ENCODE measurements at regions not wholly inside any gene's neighbourhood (a gene's known extent, or its start where the extent isn't known, plus 50 kb on each side); places are given as distances from the start of the nearest gene placed in this dataset.

GRCh38 chr4:58477950-58478349 lies 1367.8 kb upstream of the IGFBP7 start:
- TF ChIP-seq CSRNP3 (CRISPR knock-in tag; IDR thresholded peaks at IDR 0.05) = no peak
- TF ChIP-seq, protein P1, sequence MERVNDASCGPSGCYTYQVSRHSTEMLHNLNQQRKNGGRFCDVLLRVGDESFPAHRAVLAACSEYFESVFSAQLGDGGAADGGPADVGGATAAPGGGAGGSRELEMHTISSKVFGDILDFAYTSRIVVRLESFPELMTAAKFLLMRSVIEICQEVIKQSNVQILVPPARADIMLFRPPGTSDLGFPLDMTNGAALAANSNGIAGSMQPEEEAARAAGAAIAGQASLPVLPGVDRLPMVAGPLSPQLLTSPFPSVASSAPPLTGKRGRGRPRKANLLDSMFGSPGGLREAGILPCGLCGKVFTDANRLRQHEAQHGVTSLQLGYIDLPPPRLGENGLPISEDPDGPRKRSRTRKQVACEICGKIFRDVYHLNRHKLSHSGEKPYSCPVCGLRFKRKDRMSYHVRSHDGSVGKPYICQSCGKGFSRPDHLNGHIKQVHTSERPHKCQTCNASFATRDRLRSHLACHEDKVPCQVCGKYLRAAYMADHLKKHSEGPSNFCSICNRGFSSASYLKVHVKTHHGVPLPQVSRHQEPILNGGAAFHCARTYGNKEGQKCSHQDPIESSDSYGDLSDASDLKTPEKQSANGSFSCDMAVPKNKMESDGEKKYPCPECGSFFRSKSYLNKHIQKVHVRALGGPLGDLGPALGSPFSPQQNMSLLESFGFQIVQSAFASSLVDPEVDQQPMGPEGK (CRISPR knock-in tag; IDR thresholded peaks at IDR 0.05; ENCODE audit: borderline replicate concordance) = no peak
- no peak for TF ChIP-seq TSHZ2 (CRISPR knock-in tag; IDR thresholded peaks at IDR 0.05)
- TF ChIP-seq, protein P2, sequence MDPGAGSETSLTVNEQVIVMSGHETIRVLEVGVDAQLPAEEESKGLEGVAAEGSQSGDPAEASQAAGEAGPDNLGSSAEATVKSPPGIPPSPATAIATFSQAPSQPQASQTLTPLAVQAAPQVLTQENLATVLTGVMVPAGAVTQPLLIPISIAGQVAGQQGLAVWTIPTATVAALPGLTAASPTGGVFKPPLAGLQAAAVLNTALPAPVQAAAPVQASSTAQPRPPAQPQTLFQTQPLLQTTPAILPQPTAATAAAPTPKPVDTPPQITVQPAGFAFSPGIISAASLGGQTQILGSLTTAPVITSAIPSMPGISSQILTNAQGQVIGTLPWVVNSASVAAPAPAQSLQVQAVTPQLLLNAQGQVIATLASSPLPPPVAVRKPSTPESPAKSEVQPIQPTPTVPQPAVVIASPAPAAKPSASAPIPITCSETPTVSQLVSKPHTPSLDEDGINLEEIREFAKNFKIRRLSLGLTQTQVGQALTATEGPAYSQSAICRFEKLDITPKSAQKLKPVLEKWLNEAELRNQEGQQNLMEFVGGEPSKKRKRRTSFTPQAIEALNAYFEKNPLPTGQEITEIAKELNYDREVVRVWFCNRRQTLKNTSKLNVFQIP (CRISPR knock-in tag; IDR thresholded peaks at IDR 0.05; ENCODE audit: borderline replicate concordance, low read depth) = no peak
- TF ChIP-seq ZNF8 (CRISPR knock-in tag; IDR thresholded peaks at IDR 0.05) = no peak
- no peak for TF ChIP-seq BACH2 (CRISPR knock-in tag; IDR thresholded peaks at IDR 0.05; ENCODE audit: borderline replicate concordance)
- no peak for TF ChIP-seq SNAI2 (CRISPR knock-in tag; IDR thresholded peaks at IDR 0.05)
- no peak for TF ChIP-seq TCF4 (CRISPR knock-in tag; IDR thresholded peaks at IDR 0.05; ENCODE audit: borderline replicate concordance)
- no peak for TF ChIP-seq ZC3H10 (CRISPR knock-in tag; IDR thresholded peaks at IDR 0.05)

GRCh38 chr4:58477513-58477912 lies 1367.3 kb upstream of the IGFBP7 start:
- no peak for ATAC-seq

More at GRCh38 chr4:58477950-58478349, 1367.8 kb upstream of the IGFBP7 start:
- ATAC-seq = no peak

DNA sequence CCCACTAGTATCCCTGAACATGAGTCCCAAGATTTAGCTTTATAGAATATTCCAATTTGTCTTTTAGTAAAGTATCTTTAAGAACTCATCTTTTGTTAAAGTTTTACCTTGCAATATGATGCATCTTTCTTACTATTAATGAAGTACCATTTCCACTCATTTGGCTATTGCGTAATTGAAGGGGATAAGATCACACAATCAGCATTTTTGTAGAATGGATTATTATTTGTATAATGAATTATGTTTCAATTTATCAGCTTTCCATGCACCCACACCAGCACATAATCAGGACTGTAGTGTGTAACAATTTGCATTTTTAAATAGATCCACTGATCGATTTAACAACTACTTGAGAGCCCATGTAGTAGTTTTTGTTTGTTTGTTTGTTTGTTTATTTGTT lies 1364.9 kb upstream of the IGFBP7 start:
- no peak for ATAC-seq
- TF ChIP-seq ZNF70 (CRISPR knock-in tag; IDR thresholded peaks at IDR 0.05) (no peak), ZC3H10 (CRISPR knock-in tag; IDR thresholded peaks at IDR 0.05) (no peak), TSHZ2 (CRISPR knock-in tag; IDR thresholded peaks at IDR 0.05) (no peak), ZNF565 (CRISPR knock-in tag; conservative IDR thresholded peaks at IDR 0.05; ENCODE audit: low read depth) (no peak), TCF4 (CRISPR knock-in tag; IDR thresholded peaks at IDR 0.05; ENCODE audit: borderline replicate concordance) (no peak), ESRRG (CRISPR knock-in tag; IDR thresholded peaks at IDR 0.05) (no peak), ZNF8 (CRISPR knock-in tag; IDR thresholded peaks at IDR 0.05) (no peak), PPARA (CRISPR knock-in tag; IDR thresholded peaks at IDR 0.05; ENCODE audit: borderline replicate concordance) (no peak), ISL1 (CRISPR knock-in tag; IDR thresholded peaks at IDR 0.05) (no peak), TOX (CRISPR knock-in tag; IDR thresholded peaks at IDR 0.05; ENCODE audit: borderline replicate concordance) (no peak), ARNTL (CRISPR knock-in tag; IDR thresholded peaks at IDR 0.05; ENCODE audit: borderline replicate concordance, low read depth) (no peak), GLIS3 (CRISPR knock-in tag; IDR thresholded peaks at IDR 0.05) (no peak)

More at GRCh38 chr4:58477513-58477912, 1367.3 kb upstream of the IGFBP7 start:
- TF ChIP-seq ZC3H10 (CRISPR knock-in tag; IDR thresholded peaks at IDR 0.05) = no peak

GRCh38 chr4:58465031-58465430 lies 1354.8 kb upstream of the IGFBP7 start:
- no peak for TF ChIP-seq ARNTL (CRISPR knock-in tag; IDR thresholded peaks at IDR 0.05; ENCODE audit: borderline replicate concordance, low read depth)
- no peak for TF ChIP-seq ZFP30 (CRISPR knock-in tag; IDR thresholded peaks at IDR 0.05)
- TF ChIP-seq SNAI2 (CRISPR knock-in tag; IDR thresholded peaks at IDR 0.05) = no peak
- TF ChIP-seq ZNF565 (CRISPR knock-in tag; conservative IDR thresholded peaks at IDR 0.05; ENCODE audit: low read depth) = no peak
- no peak for ATAC-seq

Measured in SK-N-SH treated with all-trans-retinoic acid at 6 μM for 48 hours (cell line).